H1 (cell line): ENCODE measurements at regions not wholly inside any gene's neighbourhood (a gene's known extent, or its start where the extent isn't known, plus 50 kb on each side); places are given as distances from the start of the nearest gene placed in this dataset.

Source experiments
- CTCF ChIA-PET: fragments of 300-600 bp; sonication (Branson Sonifier 250); formaldehyde crosslinking; loops from one replicate; lab custom pipeline; 2021; ENCODE audit not compliant: partially characterized antibody; lab: Charles Lee
- POLR2A ChIA-PET: fragments of 300-600 bp; sonication (Branson Sonifier 250); formaldehyde crosslinking; loops from one replicate; lab custom pipeline; 2021; ENCODE audit warnings: inconsistent platforms; ENCODE audit not compliant: partially characterized antibody; lab: Charles Lee
- DNase-seq, 2 experiments: peaks; one replicate each; pipeline versions ENCODE4 v3.0.0 to v3.0.0-alpha.2; 2010 to 2022; ENCODE audit warnings: low spot score in 2 of 2, low read depth in 1 of 2, mixed read lengths in 1 of 2
- FAIRE-seq: peaks from 2 replicates; lab custom pipeline; 2011; peaks lifted over from hg19 to GRCh38; lab: Jason Lieb, UNC
- H2AFZ ChIP-seq: 2 replicates; pipeline ENCODE4 v1.8.1; 2012; ENCODE audit warnings: low read length, inconsistent platforms
- H2AK5ac ChIP-seq: 2 replicates; pipeline ENCODE4 v1.6.1; 2013; ENCODE audit warnings: low read depth, low read length
- H2BK120ac ChIP-seq: replicated peaks from 2 replicates; pipeline ENCODE3; 2013; ENCODE audit warnings: low read depth, low read length, inconsistent platforms
- H2BK12ac ChIP-seq: 2 replicates; pipeline ENCODE4 v1.6.1; 2013; ENCODE audit warnings: low read depth, low read length
- H2BK15ac ChIP-seq: 2 replicates; pipeline ENCODE4 v1.6.1; 2013; ENCODE audit warnings: low read length
- H2BK20ac ChIP-seq: 2 replicates; pipeline ENCODE4 v1.6.1; 2013; ENCODE audit warnings: low read length
- H2BK5ac ChIP-seq: 2 replicates; pipeline ENCODE4 v1.6.1; 2013; ENCODE audit warnings: low read depth, low read length
- H3K14ac ChIP-seq: 2 replicates; pipeline ENCODE4 v1.6.1; 2013; ENCODE audit warnings: inconsistent platforms; ENCODE audit not compliant: insufficient read length
- H3K18ac ChIP-seq: 2 replicates; pipeline ENCODE4 v1.6.1; 2013; ENCODE audit warnings: low read length; ENCODE audit errors: extremely low read depth
- H3K23ac ChIP-seq: 2 replicates; pipeline ENCODE4 v1.6.1; 2013; ENCODE audit warnings: inconsistent platforms; ENCODE audit not compliant: insufficient read length
- H3K23me2 ChIP-seq: 2 replicates; pipeline ENCODE4 v1.6.1; 2013; ENCODE audit warnings: low read depth, low read length
- H3K27ac ChIP-seq: 2 replicates; pipeline ENCODE4 v1.6.1; 2011; ENCODE audit warnings: low read depth, low read length, inconsistent platforms
- H3K27me3 ChIP-seq, 4 experiments: replicated peaks in 1 of 4; 1 replicate in 1 of 4; 2 replicates in 3 of 4; pipeline versions ENCODE4 v1.6.1 to v1.8.1; 2011 to 2013; ENCODE audit warnings: low read length in 3 of 4, mild to moderate bottlenecking in 3 of 4, inconsistent platforms in 2 of 4, mixed read lengths in 2 of 4, moderate library complexity in 1 of 4; ENCODE audit not compliant: control insufficient read depth in 3 of 4, insufficient read depth in 3 of 4; ENCODE audit errors: extremely low read depth in 1 of 4
- H3K36me3 ChIP-seq, 4 experiments: 2 replicates each; pipeline versions ENCODE4 v1.6.1 to v1.8.1; 2011 to 2013; ENCODE audit warnings: mild to moderate bottlenecking in 4 of 4, low read length in 3 of 4, moderate library complexity in 2 of 4, control low read depth in 1 of 4, inconsistent platforms in 1 of 4; ENCODE audit not compliant: insufficient read depth in 4 of 4, control insufficient read depth in 2 of 4
- H3K4ac ChIP-seq: replicated peaks from 2 replicates; pipeline ENCODE3; 2013; ENCODE audit warnings: low read length, low read depth, mixed read lengths, inconsistent platforms; ENCODE audit not compliant: insufficient read length
- H3K4me1 ChIP-seq, 4 experiments: replicated peaks in 1 of 4; 1 replicate in 1 of 4; 2 replicates in 3 of 4; pipeline versions ENCODE4 v1.6.1 to v1.8.1; 2011 to 2013; ENCODE audit warnings: low read length in 3 of 4, inconsistent platforms in 2 of 4, mixed read lengths in 1 of 4; ENCODE audit not compliant: insufficient read depth in 4 of 4, control insufficient read depth in 3 of 4
- H3K4me2 ChIP-seq, 2 experiments: 2 replicates each; pipeline versions ENCODE4 v1.6.1 to v1.8.1; 2011 to 2013; ENCODE audit warnings: low read depth in 2 of 2, low read length in 2 of 2, control low read depth in 1 of 2, inconsistent platforms in 1 of 2, mild to moderate bottlenecking in 1 of 2; ENCODE audit not compliant: insufficient read depth in 1 of 2
- H3K4me3 ChIP-seq, 4 experiments: fragments of 200-600, 300-600 bp in 1 of 4; sonication (generic), shearing (Covaris generic), sonication (Bioruptor Twin) in 1 of 4; 2 replicates each; pipeline versions ENCODE4 v1.5.1 to v1.8.1; 2011 to 2016; ENCODE audit warnings: low read length in 4 of 4, low read depth in 3 of 4, control low read depth in 2 of 4, inconsistent platforms in 2 of 4, mild to moderate bottlenecking in 2 of 4, mixed read lengths in 1 of 4, moderate library complexity in 1 of 4; ENCODE audit not compliant: insufficient read depth in 2 of 4; ENCODE audit errors: extremely low read depth in 1 of 4
- H3K56ac ChIP-seq: replicated peaks from 2 replicates; pipeline ENCODE3; 2013; ENCODE audit warnings: low read depth, mild to moderate bottlenecking, mixed read lengths, low read length, inconsistent platforms; ENCODE audit not compliant: insufficient read length
- H3K79me1 ChIP-seq: 2 replicates; pipeline ENCODE4 v1.6.1; 2013; ENCODE audit warnings: low read depth, low read length, control low read depth
- H3K79me2 ChIP-seq, 2 experiments: 2 replicates each; pipeline versions ENCODE4 v1.6.1 to v1.8.1; 2012 to 2013; ENCODE audit warnings: low read length in 2 of 2, mild to moderate bottlenecking in 2 of 2, inconsistent platforms in 1 of 2; ENCODE audit not compliant: insufficient read depth in 2 of 2, control insufficient read depth in 1 of 2
- H3K9ac ChIP-seq, 4 experiments: replicated peaks in 1 of 4; 1 replicate in 1 of 4; 2 replicates in 3 of 4; pipeline versions ENCODE4 v1.6.1 to v1.8.1; 2011 to 2013; ENCODE audit warnings: low read depth in 3 of 4, low read length in 3 of 4, control low read depth in 2 of 4, mild to moderate bottlenecking in 2 of 4, moderate library complexity in 2 of 4, inconsistent platforms in 1 of 4; ENCODE audit errors: extremely low read depth in 1 of 4
- H3K9me3 ChIP-seq, 2 experiments: 2 replicates each; pipeline versions ENCODE4 v1.6.1 to v1.8.1; 2012 to 2013; ENCODE audit warnings: mild to moderate bottlenecking in 2 of 2, moderate library complexity in 2 of 2, control low read depth in 1 of 2, inconsistent platforms in 1 of 2, low read depth in 1 of 2, low read length in 1 of 2, mixed read lengths in 1 of 2; ENCODE audit not compliant: insufficient read depth in 2 of 2
- H4K20me1 ChIP-seq, 2 experiments: replicated peaks in 1 of 2; 2 replicates each; pipeline versions ENCODE3 to v1.8.1; 2011 to 2013; ENCODE audit warnings: inconsistent platforms in 2 of 2, low read length in 2 of 2, mild to moderate bottlenecking in 1 of 2; ENCODE audit not compliant: insufficient read depth in 2 of 2, control insufficient read depth in 1 of 2
- H4K5ac ChIP-seq: 2 replicates; pipeline ENCODE4 v1.6.1; 2013; ENCODE audit warnings: low read length, low read depth, mixed read lengths, inconsistent platforms; ENCODE audit not compliant: insufficient read length
- H4K8ac ChIP-seq: 2 replicates; pipeline ENCODE4 v1.8.0; 2013; ENCODE audit warnings: mild to moderate bottlenecking, moderate library complexity, low read length, inconsistent platforms; ENCODE audit not compliant: insufficient read depth; ENCODE audit errors: extremely low read depth
- H4K91ac ChIP-seq: replicated peaks from 2 replicates; pipeline ENCODE3; 2013; ENCODE audit warnings: low read length, mixed read lengths, inconsistent platforms; ENCODE audit not compliant: insufficient read length
- BACH1 ChIP-seq: IDR thresholded peaks from 2 replicates; pipeline ENCODE4 v1.6.1; 2012; ENCODE audit warnings: low read length, improper control_type of control experiment
- EP300 ChIP-seq, 2 experiments: IDR thresholded peaks; 1 replicate in 1 of 2; 2 replicates in 1 of 2; pipeline ENCODE4 v1.6.1; 2011 to 2012; ENCODE audit warnings: low read depth in 2 of 2, low read length in 2 of 2, mild to moderate bottlenecking in 2 of 2, borderline replicate concordance in 1 of 2, inconsistent platforms in 1 of 2, moderate library complexity in 1 of 2
- KDM1A ChIP-seq: fragments of 200-600, 300-600 bp; sonication (generic); IDR thresholded peaks from 2 replicates; pipeline ENCODE4 v1.7.1; 2016; ENCODE audit warnings: mild to moderate bottlenecking, low read length, borderline replicate concordance
- POLR2AphosphoS5 ChIP-seq: IDR thresholded peaks from 2 replicates; pipeline ENCODE4 v1.6.1; 2011; ENCODE audit warnings: low read depth, low read length
- RFX5 ChIP-seq: IDR thresholded peaks from 2 replicates; pipeline ENCODE4 v1.6.1; 2011; ENCODE audit warnings: low read depth, low read length, improper control_type of control experiment, borderline replicate concordance
- SIN3A ChIP-seq, 2 experiments: IDR thresholded peaks in 1 of 2; conservative IDR thresholded peaks in 1 of 2; 2 replicates each; pipeline ENCODE4 v1.6.1; 2011 to 2012; ENCODE audit warnings: low read length in 2 of 2, improper control_type of control experiment in 1 of 2, low read depth in 1 of 2, mild to moderate bottlenecking in 1 of 2
- SUZ12 ChIP-seq: fragments of 200-600 bp; sonication (generic); IDR thresholded peaks from 2 replicates; pipeline ENCODE4 v1.6.1; 2012; ENCODE audit warnings: mild to moderate bottlenecking, inconsistent platforms, low read length, moderate library complexity, mixed read lengths
- WGBS, 2 experiments: shearing (Covaris generic) in 1 of 2; methylation state at CpG; one replicate each; pipeline versions ENCODE4 v1.1.6 to v1.1.7; 2013 to 2015; ENCODE audit warnings: low lambda C conversion rate in 2 of 2, mixed read lengths in 2 of 2, inconsistent platforms in 1 of 2, low coverage in 1 of 2, missing lambda C conversion rate in 1 of 2; ENCODE audit not compliant: insufficient replicate concordance in 2 of 2, insufficient coverage in 1 of 2, insufficient read length in 1 of 2; ENCODE audit errors: extremely low coverage in 1 of 2, missing lambda C conversion rate in 1 of 2; 5-methylcytosine and 5-hydroxymethylcytosine counted together
- TF ChIP-seq, protein P1 (sequence below): IDR thresholded peaks from 2 replicates; pipeline ENCODE4 v1.6.1; 2012; ENCODE audit warnings: low read length, inconsistent platforms

DNA sequence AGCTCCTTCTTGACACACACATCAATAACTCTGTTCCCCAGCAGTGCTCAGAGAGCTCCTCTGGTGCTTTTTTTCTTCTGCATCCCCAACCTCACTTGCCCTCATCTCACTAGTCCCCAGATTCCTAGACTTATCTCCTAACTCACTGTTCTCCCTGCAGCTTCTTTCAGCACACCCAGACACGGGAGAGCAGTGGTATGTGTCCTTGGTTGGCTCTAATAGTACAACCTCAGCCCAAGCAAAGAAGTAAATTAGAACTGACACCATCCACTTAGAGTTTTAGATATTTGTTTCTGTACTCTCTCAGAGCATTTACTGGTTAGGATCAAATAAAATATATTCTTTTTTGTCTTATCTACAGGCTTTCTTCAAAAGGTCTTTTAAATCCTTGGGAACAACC lies 201.4 kb upstream of the SNX7 start:
- no peaks in the 10 kb centered on the region for H3K36me3 ChIP-seq
- WGBS, 2 experiments = 74% methylated on average over 1 of the region's 1 CpG; no CpG with 5 or more reads in 1 of the 2 experiments
- TF ChIP-seq SUZ12 (no peak), RFX5 (no peak), KDM1A (no peak), EP300 (IDR thresholded peaks at IDR 0.05; ENCODE audit: borderline replicate concordance in 1 of 2, low read depth in 2 of 2, low read length in 2 of 2) (no peak), BACH1 (no peak), POLR2AphosphoS5 (no peak), SIN3A (conservative IDR thresholded peaks at IDR 0.05 in 1 of 2, IDR thresholded peaks at IDR 0.05 in 1 of 2; ENCODE audit: low read depth in 1 of 2, low read length in 2 of 2) (no peak)
- TF ChIP-seq, protein P1, sequence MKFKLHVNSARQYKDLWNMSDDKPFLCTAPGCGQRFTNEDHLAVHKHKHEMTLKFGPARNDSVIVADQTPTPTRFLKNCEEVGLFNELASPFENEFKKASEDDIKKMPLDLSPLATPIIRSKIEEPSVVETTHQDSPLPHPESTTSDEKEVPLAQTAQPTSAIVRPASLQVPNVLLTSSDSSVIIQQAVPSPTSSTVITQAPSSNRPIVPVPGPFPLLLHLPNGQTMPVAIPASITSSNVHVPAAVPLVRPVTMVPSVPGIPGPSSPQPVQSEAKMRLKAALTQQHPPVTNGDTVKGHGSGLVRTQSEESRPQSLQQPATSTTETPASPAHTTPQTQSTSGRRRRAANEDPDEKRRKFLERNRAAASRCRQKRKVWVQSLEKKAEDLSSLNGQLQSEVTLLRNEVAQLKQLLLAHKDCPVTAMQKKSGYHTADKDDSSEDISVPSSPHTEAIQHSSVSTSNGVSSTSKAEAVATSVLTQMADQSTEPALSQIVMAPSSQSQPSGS = no peak
- TF ChIP-seq, all 59 proteins: peak for 0
- ChIA-PET POLR2A (no interaction called here), CTCF (interaction anchor here (0.8 to 1.0 kb wide), 2 partner anchors 9 to 458 kb away, joined by 3 to 4 read pairs; no protein-coding TSS in a partner anchor)
- Histone ChIP-seq H3K56ac (no peak overlapping the region), H2AFZ (no peak overlapping the region), H4K91ac (no peak overlapping the region), H3K4me2 (no peak overlapping the region), H2BK12ac (peak overlapping the region; percentile 11; the same call in 1 of the 2 replicates), H3K9ac (no peak overlapping the region), H4K20me1 (no peaks in the 10 kb centered on the region), H3K79me1 (no peaks in the 10 kb centered on the region), H3K23ac (no peak overlapping the region), H3K23me2 (no peaks in the 10 kb centered on the region), H2BK5ac (no peak overlapping the region), H3K9me3 (no peaks in the 10 kb centered on the region), H3K4me3 (no peak overlapping the region), H3K79me2 (no peaks in the 10 kb centered on the region), H3K14ac (no peak overlapping the region), H2BK15ac (no peak overlapping the region), H2AK5ac (no peak overlapping the region), H4K5ac (no peak overlapping the region), H2BK120ac (no peak overlapping the region), H4K8ac (no peak overlapping the region), H3K4me1 (peaks cover 0 to 5% (median 0%) of the 10 kb centered on the region in 4 experiments; a peak in 2 of 7 replicates), H2BK20ac (no peak overlapping the region), H3K4ac (no peak overlapping the region), H3K18ac (no peak overlapping the region), H3K27ac (no peak overlapping the region), H3K27me3 (no peaks in the 10 kb centered on the region)
- DNase-seq (no peak), FAIRE-seq (no peak)
